ENCODE measurements at regions not wholly inside any gene's neighbourhood (a gene's known extent, or its start where the extent isn't known, plus 50 kb on each side); places are given as distances from the start of the nearest gene placed in this dataset.

DNA sequence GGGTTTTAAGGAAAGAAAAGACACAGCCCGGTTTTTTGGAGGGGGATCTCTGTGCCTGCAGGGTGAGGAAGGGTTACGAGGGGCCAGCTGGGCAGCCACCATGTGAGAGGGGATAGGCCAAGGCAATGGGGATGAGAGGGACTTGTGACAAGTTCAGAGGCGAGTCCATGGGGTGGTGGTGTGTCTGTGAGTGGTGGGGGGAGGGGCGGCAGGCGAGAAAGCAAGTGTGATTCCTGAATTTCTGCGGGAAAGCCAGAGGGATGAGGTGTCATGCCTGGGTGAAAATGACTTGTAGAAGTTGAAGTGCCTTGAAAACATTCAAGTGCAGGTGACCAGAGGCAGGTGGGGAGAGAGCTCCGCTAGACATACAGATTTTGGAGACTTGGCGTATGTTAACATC is 61.0 kb upstream of the RNF32 start:
- TF ChIP-seq, protein P1, sequence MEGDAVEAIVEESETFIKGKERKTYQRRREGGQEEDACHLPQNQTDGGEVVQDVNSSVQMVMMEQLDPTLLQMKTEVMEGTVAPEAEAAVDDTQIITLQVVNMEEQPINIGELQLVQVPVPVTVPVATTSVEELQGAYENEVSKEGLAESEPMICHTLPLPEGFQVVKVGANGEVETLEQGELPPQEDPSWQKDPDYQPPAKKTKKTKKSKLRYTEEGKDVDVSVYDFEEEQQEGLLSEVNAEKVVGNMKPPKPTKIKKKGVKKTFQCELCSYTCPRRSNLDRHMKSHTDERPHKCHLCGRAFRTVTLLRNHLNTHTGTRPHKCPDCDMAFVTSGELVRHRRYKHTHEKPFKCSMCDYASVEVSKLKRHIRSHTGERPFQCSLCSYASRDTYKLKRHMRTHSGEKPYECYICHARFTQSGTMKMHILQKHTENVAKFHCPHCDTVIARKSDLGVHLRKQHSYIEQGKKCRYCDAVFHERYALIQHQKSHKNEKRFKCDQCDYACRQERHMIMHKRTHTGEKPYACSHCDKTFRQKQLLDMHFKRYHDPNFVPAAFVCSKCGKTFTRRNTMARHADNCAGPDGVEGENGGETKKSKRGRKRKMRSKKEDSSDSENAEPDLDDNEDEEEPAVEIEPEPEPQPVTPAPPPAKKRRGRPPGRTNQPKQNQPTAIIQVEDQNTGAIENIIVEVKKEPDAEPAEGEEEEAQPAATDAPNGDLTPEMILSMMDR (conservative IDR thresholded peaks at IDR 0.05; ENCODE audit: control insufficient read depth, insufficient read depth, low read depth, low read length) = no peak
- DNase-seq (ENCODE audit: low read depth) = no peak
- H3K4me3 ChIP-seq (ENCODE audit: control insufficient read depth, low read depth, low read length) = no peak overlapping the region

DNA sequence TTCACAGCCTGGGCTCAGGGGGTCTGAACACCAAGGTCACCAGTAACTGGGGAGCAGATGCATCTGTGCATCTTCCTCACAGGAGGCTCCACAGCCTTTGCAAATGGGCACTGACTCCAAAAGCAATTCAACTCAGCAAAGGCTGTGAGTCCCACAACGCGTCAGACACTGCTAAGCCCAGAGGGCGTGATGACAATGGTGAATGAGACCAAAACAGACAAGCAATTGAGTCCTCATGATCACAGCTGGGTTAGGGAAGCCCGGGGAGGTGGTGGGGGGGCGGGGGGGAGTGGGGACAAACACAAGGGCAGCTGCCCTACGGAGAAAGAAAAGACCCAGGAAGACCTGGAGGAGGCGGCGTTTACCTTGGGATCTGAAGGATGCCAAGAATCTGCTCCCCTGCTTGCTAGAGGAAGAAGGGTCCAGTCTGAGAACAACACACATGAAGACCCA is 61.6 kb upstream of the RNF32 start:
- no peak overlapping the region for H3K4me3 ChIP-seq (ENCODE audit: control insufficient read depth, low read depth, low read length)
- TF ChIP-seq, protein P1 (conservative IDR thresholded peaks at IDR 0.05; ENCODE audit: control insufficient read depth, insufficient read depth, low read depth, low read length) = no peak
- DNase-seq (ENCODE audit: low read depth) = no peak

DNA sequence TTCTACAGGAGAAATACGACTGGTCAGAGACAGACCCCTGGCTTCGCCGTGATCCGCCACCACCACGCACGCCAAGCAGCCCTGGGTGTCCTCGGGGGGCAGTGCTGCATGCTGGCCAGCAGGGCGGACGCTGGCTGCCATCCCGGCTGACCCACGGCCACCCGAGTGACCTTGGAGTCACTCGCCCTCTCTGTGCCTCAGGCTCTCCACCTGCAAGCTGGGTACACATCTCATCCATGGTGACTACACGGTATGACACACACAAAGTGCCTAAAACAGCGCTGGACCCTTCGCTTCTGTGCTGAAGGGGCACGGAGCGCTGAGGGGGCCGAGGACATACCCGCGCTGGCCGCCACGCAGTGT is 62.0 kb upstream of the RNF32 start:
- no peak overlapping the region for H3K4me3 ChIP-seq (ENCODE audit: control insufficient read depth, low read depth, low read length)
- TF ChIP-seq, protein P1 (conservative IDR thresholded peaks at IDR 0.05; ENCODE audit: control insufficient read depth, insufficient read depth, low read depth, low read length) = no peak
- no peak for DNase-seq (ENCODE audit: low read depth)

DNA sequence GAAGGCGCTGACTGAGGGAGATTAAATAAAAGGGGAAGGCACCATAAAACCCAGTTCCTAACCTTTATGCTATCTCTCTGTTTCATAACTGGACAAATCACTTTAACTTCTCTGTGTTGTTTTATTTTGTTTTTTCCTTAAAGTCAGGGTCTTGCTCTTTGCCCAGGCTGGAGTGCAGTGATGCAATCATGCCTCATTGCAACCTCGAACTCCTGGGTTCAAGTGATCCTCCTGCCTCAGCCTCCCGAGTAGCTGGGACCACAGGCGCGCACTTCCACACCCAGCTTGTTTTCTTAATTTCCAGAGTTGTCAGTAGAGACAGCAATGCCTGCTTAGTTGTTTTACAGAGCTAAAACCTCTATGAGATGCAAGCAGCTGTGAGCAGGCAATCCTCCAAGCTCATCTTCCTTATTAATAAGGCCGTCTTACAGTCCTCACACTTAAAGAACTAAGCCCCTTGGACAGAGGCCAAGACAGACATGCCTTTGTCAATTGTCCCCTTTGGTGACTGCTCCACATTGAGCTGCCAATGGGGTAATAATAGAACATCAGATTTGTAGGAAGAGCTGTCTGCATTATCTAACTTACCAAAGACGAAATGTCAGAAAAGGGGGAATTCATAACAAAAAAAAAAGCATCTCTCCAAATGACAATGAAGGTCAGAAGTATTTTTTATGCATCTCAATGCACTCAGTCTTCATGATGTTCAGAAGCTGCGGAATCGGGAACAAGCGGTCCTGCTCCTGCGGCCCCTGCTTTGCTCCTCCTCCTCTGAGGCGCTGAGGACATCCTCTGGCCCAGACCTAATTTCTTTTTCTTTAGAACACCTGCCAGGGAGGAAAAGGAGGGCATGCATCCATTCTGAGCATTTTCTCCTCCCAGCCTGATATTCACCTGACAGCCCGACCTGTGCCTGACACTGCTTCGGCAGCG is 62.7 kb upstream of the RNF32 start:
- TF ChIP-seq, protein P1 (conservative IDR thresholded peaks at IDR 0.05; ENCODE audit: control insufficient read depth, insufficient read depth, low read depth, low read length) = no peak
- DNase-seq (ENCODE audit: low read depth) = no peak
- H3K4me3 ChIP-seq (ENCODE audit: control insufficient read depth, low read depth, low read length) = no peak overlapping the region

DNA sequence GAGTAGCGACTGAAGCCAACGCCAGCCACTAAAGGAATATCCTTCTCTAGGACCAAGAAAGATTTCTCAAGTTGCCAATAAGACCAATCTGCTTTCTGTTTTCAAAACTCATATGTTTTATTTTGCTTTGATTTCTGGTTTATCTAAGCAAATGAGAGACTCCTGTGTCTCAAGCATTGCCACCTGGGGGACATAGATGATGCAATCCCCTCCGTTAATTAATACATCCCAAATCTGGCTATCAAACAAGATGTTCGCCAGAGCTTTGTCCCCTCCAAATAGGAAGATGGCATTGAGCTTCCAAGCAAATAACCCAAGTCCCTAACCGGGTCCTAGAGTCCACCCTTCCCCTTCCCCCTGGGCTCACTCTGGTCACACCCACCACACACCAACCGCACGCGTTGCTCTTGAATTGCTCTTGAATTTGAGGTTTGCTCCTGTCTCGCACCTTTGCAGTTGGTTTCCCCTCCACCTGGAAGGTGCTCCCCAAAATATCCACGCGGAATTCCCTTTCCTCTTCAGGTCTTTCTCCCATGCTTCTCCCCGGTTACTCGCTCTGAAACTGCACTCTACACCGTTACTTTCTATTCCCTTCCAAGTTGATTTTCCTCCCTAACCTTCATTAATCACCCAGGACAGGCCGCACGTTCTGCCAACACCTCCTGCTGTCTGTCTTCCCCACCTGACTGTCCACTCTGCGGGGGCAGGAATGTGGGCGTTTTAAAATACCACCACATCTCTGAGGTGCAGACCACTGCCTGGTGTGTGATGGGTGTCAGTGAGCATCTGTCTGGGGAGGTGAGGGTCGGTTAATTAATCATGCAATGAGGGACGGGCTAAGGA is 64.1 kb upstream of the RNF32 start:
- TF ChIP-seq, protein P1 (conservative IDR thresholded peaks at IDR 0.05; ENCODE audit: control insufficient read depth, insufficient read depth, low read depth, low read length) = no peak
- no peak overlapping the region for H3K4me3 ChIP-seq (ENCODE audit: control insufficient read depth, low read depth, low read length)
- DNase-seq (ENCODE audit: low read depth) = no peak

DNA sequence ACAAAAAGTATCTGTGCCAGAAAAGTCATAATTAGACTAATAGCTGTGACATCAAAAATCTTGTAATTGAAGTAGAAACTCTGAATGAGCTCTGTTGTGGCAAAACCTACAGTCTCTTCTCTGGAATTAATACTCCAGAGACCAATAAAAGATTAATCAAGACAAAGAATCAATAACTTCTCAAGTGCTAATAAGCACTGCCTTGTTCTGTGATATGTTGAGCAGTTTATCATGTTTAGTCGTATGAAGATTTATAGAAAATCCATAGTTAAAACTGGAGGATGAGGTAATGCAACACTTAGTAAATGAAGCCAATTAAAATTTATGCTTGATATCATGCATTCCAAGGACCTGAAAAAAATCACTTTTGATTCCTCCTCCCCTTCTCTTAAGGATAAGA is 72.3 kb upstream of the RNF32 start:
- TF ChIP-seq, protein P1 (conservative IDR thresholded peaks at IDR 0.05; ENCODE audit: control insufficient read depth, insufficient read depth, low read depth, low read length) = no peak
- no peak overlapping the region for H3K4me3 ChIP-seq (ENCODE audit: control insufficient read depth, low read depth, low read length)
- no peak for DNase-seq (ENCODE audit: low read depth)
